HCT116 (cell line): ENCODE measurements at regions not wholly inside any gene's neighbourhood (a gene's known extent, or its start where the extent isn't known, plus 50 kb on each side); places are given as distances from the start of the nearest gene placed in this dataset.

ENCODE experiments used
- ATAC-seq: fragments of 200-7000 bp; cut with Tn5 transposase; 2 replicates; pipeline ENCODE4 v1.9.1; 2020; ENCODE audit warnings: mild to moderate bottlenecking, moderate library complexity
- BruUV-seq: library from RNA; stranded (reverse); fragments of 400-500 nt; replicated peaks from 2 replicates; lab custom pipeline; 2021; lab: Mats Ljungman, UMichigan
- CTCF ChIA-PET: fragments of 300-600 bp; sonication (Branson Sonifier 250); formaldehyde crosslinking; loops from one replicate; lab custom pipeline; 2021; ENCODE audit warnings: antibody characterized with exemption; lab: Charles Lee
- POLR2A ChIA-PET: fragments of 300-600, 350-600 bp; sonication (Branson Sonifier 250); formaldehyde crosslinking; loops from one replicate; lab custom pipeline; 2021; ENCODE audit warnings: antibody characterized with exemption; lab: Charles Lee
- RAD21 ChIA-PET, 2 experiments: fragments of 300-600 bp; sonication (Branson Sonifier 250); formaldehyde crosslinking; loops; one replicate each; lab custom pipeline; 2023; ENCODE audit warnings: low total read pairs in 2 of 2; ENCODE audit not compliant: uncharacterized antibody in 2 of 2, unreplicated experiment in 2 of 2, low non-redundant PET in 1 of 2; lab: Charles Lee
- DNase-seq: peaks from one replicate; pipeline ENCODE4 v3.0.0-alpha.2; 2010; ENCODE audit warnings: low read depth, low spot score
- H2AFZ ChIP-seq: fragments of 200-600 bp; shearing (Covaris generic), sonication (generic); 2 replicates; pipeline ENCODE4 v1.6.1; 2017; ENCODE audit warnings: low read depth, mixed run types, mixed read lengths, antibody characterized with exemption, low read length; ENCODE audit not compliant: poor library complexity, severe bottlenecking
- H3K27ac ChIP-seq: 2 replicates; pipeline ENCODE4 v1.5.1; 2012; ENCODE audit warnings: low read depth, low read length
- H3K27me3 ChIP-seq: fragments of 200-600 bp; sonication (generic); 2 replicates; pipeline ENCODE4 v1.6.1; 2016; ENCODE audit warnings: mixed run types, low read length, mixed read lengths; ENCODE audit not compliant: insufficient read depth
- H3K36me3 ChIP-seq, 2 experiments: fragments of 200-500 bp in 1 of 2; fragments of 200-600 bp in 1 of 2; sonication (Bioruptor generic) in 1 of 2; sonication (generic) in 1 of 2; 2 replicates each; pipeline versions ENCODE4 v1.5.1 to v1.6.1; 2014 to 2016; ENCODE audit warnings: low read length in 2 of 2, inconsistent platforms in 1 of 2, mixed read lengths in 1 of 2, mixed run types in 1 of 2; ENCODE audit not compliant: insufficient read depth in 2 of 2, control insufficient read depth in 1 of 2
- H3K4me1 ChIP-seq, 2 experiments: fragments of 200-600 bp in 1 of 2; sonication (generic) in 1 of 2; 2 replicates each; pipeline versions ENCODE4 v1.5.1 to v1.6.1; 2012 to 2017; ENCODE audit warnings: low read length in 2 of 2, inconsistent platforms in 1 of 2, mild to moderate bottlenecking in 1 of 2, mixed read lengths in 1 of 2, mixed run types in 1 of 2, moderate library complexity in 1 of 2; ENCODE audit not compliant: insufficient read depth in 2 of 2, control insufficient read depth in 1 of 2
- H3K4me2 ChIP-seq: fragments of 200-600 bp; sonication (generic); 2 replicates; pipeline ENCODE4 v1.6.1; 2017; ENCODE audit warnings: mixed run types, low read length, mixed read lengths
- H3K4me3 ChIP-seq, 2 experiments: fragments of 200-600 bp in 1 of 2; sonication (generic) in 1 of 2; replicated peaks in 1 of 2; 2 replicates each; pipeline ENCODE4 v1.5.1; 2011 to 2016; ENCODE audit warnings: low read length in 2 of 2, control low read depth in 1 of 2, low read depth in 1 of 2, mild to moderate bottlenecking in 1 of 2, mixed read lengths in 1 of 2, mixed run types in 1 of 2
- H3K79me2 ChIP-seq: fragments of 200-600 bp; sonication (generic); 2 replicates; pipeline ENCODE4 v1.6.1; 2017; ENCODE audit warnings: mild to moderate bottlenecking, mixed run types, low read length, moderate library complexity, mixed read lengths; ENCODE audit not compliant: insufficient read depth
- H3K9ac ChIP-seq: fragments of 200-600 bp; sonication (generic); 2 replicates; pipeline ENCODE4 v1.6.1; 2016; ENCODE audit warnings: low read length, mixed read lengths
- H3K9me2 ChIP-seq: fragments of 200-600 bp; sonication (generic), shearing (Covaris generic); 2 replicates; pipeline ENCODE4 v1.6.1; 2017; ENCODE audit warnings: mixed run types, mild to moderate bottlenecking, moderate library complexity; ENCODE audit not compliant: insufficient read depth
- H3K9me3 ChIP-seq, 2 experiments: fragments of 200-500 bp in 1 of 2; fragments of 200-600 bp in 1 of 2; sonication (Bioruptor generic) in 1 of 2; sonication (generic) in 1 of 2; 2 replicates each; pipeline ENCODE4 v1.6.1; 2014 to 2017; ENCODE audit warnings: low read length in 2 of 2, mixed read lengths in 2 of 2, inconsistent platforms in 1 of 2, low read depth in 1 of 2, mild to moderate bottlenecking in 1 of 2, mixed run types in 1 of 2, moderate library complexity in 1 of 2; ENCODE audit not compliant: control insufficient read depth in 1 of 2, insufficient read depth in 1 of 2
- H4K20me1 ChIP-seq: fragments of 200-600 bp; sonication (generic), shearing (Covaris generic); 2 replicates; pipeline ENCODE4 v1.6.1; 2017; ENCODE audit warnings: mixed run types, mild to moderate bottlenecking, moderate library complexity; ENCODE audit not compliant: insufficient read depth
- ELF1 ChIP-seq: IDR thresholded peaks from 2 replicates; pipeline ENCODE4 v1.6.1; 2012; ENCODE audit warnings: low read depth, borderline replicate concordance
- EZH2 ChIP-seq: fragments of 200-600 bp; sonication (generic); IDR thresholded peaks from 2 replicates; pipeline ENCODE4 v1.6.1; 2017; ENCODE audit warnings: antibody characterized with exemption, mixed run types
- JUND ChIP-seq: IDR thresholded peaks from 2 replicates; pipeline ENCODE4 v1.6.1; 2012
- POLR2A ChIP-seq: IDR thresholded peaks from 2 replicates; pipeline ENCODE4 v1.7.0; 2011; ENCODE audit warnings: borderline replicate concordance; ENCODE audit not compliant: insufficient read depth, insufficient read length; ENCODE audit errors: extremely low read depth
- POLR2AphosphoS5 ChIP-seq: IDR thresholded peaks from 2 replicates; pipeline ENCODE4 v1.6.1; 2011; ENCODE audit warnings: mild to moderate bottlenecking, low read depth, low read length, moderate library complexity
- RAD21 ChIP-seq: IDR thresholded peaks from 2 replicates; pipeline ENCODE4 v1.6.1; 2012; ENCODE audit warnings: low read depth, mild to moderate bottlenecking
- SP1 ChIP-seq: IDR thresholded peaks from 2 replicates; pipeline ENCODE4 v1.6.1; 2012; ENCODE audit warnings: low read depth
- TCF7L2 ChIP-seq: IDR thresholded peaks from 2 replicates; pipeline ENCODE4 v1.7.0; 2011; ENCODE audit warnings: borderline replicate concordance, inconsistent platforms; ENCODE audit not compliant: insufficient read depth, insufficient read length; ENCODE audit errors: extremely low read depth
- intact Hi-C: fragments of 100-400 bp; cut with micrococcal nuclease; formaldehyde crosslinking; loops from 2 replicates; pipeline ENCODE4 v1.10.0; 2022
- TF ChIP-seq, protein P1 (sequence below), 3 experiments: fragments of 200-600 bp in 1 of 3; sonication (generic) in 1 of 3; IDR thresholded peaks in 2 of 3; conservative IDR thresholded peaks in 1 of 3; 2 replicates each; pipeline ENCODE4 v1.5.1; 2012 to 2017; ENCODE audit warnings: low read depth in 2 of 3, low read length in 2 of 3, antibody characterized with exemption in 1 of 3, borderline replicate concordance in 1 of 3, control low read depth in 1 of 3, mild to moderate bottlenecking in 1 of 3, mixed read lengths in 1 of 3, mixed run types in 1 of 3, moderate library complexity in 1 of 3; ENCODE audit not compliant: insufficient read depth in 1 of 3
- TF ChIP-seq, protein P2 (sequence below): IDR thresholded peaks from 2 replicates; pipeline ENCODE4 v1.6.1; 2012; ENCODE audit warnings: low read depth
- TF ChIP-seq, protein P3 (sequence below): IDR thresholded peaks from 2 replicates; pipeline ENCODE4 v1.6.1; 2011; ENCODE audit warnings: mild to moderate bottlenecking, low read length, moderate library complexity; ENCODE audit not compliant: insufficient replicate concordance; ENCODE audit errors: extremely low read depth

DNA sequence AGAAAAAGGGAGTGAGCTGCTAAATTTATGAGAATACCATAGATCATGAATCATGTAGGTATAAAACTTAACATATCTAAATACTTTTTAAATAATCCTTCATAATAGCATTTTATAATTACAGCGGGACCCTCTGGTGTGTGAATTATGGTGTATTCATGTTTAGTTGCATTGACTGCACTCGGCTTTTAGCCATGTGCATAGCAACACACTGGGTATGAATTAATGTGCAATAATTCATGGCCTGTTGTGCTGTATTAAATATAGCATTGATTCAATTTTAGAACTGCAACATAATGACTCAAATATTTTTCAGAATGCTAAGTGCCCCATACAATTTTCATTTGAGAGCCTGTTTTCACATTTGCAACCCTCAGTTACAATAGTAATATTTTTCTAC lies 249.6 kb upstream of the G2E3 start:
- Histone ChIP-seq H3K9me3 (no peaks in the 10 kb centered on the region), H3K9me2 (no peaks in the 10 kb centered on the region), H2AFZ (no peak overlapping the region), H3K4me3 (no peak overlapping the region), H3K27me3 (peaks cover 8% of the 10 kb centered on the region; the same call in 1 of the 2 replicates), H3K36me3 (no peaks in the 10 kb centered on the region), H3K79me2 (no peaks in the 10 kb centered on the region), H4K20me1 (no peaks in the 10 kb centered on the region), H3K4me2 (no peak overlapping the region), H3K9ac (no peak overlapping the region), H3K27ac (no peak overlapping the region), H3K4me1 (no peaks in the 10 kb centered on the region)
- CTCF ChIA-PET = no interaction called here
- TF ChIP-seq POLR2AphosphoS5 (no peak), POLR2A (no peak)
- RAD21 ChIA-PET = no interaction called here
- no TSS peak for BruUV-seq
- POLR2A ChIA-PET = no interaction called here
- intact Hi-C loops = no loop called here
- DNase-seq (no peak), ATAC-seq (no peak)

DNA sequence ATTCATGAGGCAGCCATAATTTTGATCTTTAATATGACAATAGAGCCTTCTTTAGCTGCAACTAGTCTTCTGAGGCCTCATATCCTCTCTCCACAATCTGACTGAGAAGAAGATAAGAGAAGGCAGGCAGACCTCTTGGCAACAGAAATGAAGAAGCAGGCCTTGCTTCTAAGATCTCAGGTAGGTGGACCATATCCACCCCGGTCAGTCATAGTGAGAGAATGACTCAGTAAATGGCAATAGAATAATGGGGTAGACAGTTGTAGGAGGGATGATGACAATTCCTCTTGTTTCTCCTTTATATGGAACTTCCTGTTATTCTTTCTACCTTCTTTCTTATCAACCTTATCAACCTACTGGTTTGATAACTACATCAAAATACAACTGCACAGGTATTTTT lies 246.7 kb upstream of the G2E3 start:
- H3K4me3 ChIP-seq = no peak overlapping the region
- TF ChIP-seq RAD21 (no peak), ELF1 (no peak), SP1 (no peak), JUND (no peak), EZH2 (no peak), TCF7L2 (no peak)
- TF ChIP-seq, protein P1, sequence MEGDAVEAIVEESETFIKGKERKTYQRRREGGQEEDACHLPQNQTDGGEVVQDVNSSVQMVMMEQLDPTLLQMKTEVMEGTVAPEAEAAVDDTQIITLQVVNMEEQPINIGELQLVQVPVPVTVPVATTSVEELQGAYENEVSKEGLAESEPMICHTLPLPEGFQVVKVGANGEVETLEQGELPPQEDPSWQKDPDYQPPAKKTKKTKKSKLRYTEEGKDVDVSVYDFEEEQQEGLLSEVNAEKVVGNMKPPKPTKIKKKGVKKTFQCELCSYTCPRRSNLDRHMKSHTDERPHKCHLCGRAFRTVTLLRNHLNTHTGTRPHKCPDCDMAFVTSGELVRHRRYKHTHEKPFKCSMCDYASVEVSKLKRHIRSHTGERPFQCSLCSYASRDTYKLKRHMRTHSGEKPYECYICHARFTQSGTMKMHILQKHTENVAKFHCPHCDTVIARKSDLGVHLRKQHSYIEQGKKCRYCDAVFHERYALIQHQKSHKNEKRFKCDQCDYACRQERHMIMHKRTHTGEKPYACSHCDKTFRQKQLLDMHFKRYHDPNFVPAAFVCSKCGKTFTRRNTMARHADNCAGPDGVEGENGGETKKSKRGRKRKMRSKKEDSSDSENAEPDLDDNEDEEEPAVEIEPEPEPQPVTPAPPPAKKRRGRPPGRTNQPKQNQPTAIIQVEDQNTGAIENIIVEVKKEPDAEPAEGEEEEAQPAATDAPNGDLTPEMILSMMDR (IDR thresholded peaks at IDR 0.05 in 2 of 3, conservative IDR thresholded peaks at IDR 0.05 in 1 of 3; ENCODE audit: borderline replicate concordance in 1 of 3, insufficient read depth in 1 of 3, low read depth in 2 of 3, low read length in 2 of 3) = no peak
- TF ChIP-seq, protein P2, sequence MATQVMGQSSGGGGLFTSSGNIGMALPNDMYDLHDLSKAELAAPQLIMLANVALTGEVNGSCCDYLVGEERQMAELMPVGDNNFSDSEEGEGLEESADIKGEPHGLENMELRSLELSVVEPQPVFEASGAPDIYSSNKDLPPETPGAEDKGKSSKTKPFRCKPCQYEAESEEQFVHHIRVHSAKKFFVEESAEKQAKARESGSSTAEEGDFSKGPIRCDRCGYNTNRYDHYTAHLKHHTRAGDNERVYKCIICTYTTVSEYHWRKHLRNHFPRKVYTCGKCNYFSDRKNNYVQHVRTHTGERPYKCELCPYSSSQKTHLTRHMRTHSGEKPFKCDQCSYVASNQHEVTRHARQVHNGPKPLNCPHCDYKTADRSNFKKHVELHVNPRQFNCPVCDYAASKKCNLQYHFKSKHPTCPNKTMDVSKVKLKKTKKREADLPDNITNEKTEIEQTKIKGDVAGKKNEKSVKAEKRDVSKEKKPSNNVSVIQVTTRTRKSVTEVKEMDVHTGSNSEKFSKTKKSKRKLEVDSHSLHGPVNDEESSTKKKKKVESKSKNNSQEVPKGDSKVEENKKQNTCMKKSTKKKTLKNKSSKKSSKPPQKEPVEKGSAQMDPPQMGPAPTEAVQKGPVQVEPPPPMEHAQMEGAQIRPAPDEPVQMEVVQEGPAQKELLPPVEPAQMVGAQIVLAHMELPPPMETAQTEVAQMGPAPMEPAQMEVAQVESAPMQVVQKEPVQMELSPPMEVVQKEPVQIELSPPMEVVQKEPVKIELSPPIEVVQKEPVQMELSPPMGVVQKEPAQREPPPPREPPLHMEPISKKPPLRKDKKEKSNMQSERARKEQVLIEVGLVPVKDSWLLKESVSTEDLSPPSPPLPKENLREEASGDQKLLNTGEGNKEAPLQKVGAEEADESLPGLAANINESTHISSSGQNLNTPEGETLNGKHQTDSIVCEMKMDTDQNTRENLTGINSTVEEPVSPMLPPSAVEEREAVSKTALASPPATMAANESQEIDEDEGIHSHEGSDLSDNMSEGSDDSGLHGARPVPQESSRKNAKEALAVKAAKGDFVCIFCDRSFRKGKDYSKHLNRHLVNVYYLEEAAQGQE = no peak
- TF ChIP-seq, protein P3, sequence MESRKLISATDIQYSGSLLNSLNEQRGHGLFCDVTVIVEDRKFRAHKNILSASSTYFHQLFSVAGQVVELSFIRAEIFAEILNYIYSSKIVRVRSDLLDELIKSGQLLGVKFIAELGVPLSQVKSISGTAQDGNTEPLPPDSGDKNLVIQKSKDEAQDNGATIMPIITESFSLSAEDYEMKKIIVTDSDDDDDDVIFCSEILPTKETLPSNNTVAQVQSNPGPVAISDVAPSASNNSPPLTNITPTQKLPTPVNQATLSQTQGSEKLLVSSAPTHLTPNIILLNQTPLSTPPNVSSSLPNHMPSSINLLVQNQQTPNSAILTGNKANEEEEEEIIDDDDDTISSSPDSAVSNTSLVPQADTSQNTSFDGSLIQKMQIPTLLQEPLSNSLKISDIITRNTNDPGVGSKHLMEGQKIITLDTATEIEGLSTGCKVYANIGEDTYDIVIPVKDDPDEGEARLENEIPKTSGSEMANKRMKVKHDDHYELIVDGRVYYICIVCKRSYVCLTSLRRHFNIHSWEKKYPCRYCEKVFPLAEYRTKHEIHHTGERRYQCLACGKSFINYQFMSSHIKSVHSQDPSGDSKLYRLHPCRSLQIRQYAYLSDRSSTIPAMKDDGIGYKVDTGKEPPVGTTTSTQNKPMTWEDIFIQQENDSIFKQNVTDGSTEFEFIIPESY = no peak
- H3K4me1 ChIP-seq = no peaks in the 10 kb centered on the region
- no peak overlapping the region for H3K27ac ChIP-seq
- H4K20me1 ChIP-seq = no peaks in the 10 kb centered on the region
- POLR2A ChIA-PET = no interaction called here
- RAD21 ChIA-PET = no interaction called here
- ATAC-seq (no peak), DNase-seq (no peak)
- no peaks in the 10 kb centered on the region for H3K9me3 ChIP-seq
- H3K4me2 ChIP-seq = no peak overlapping the region
- H3K79me2 ChIP-seq = no peaks in the 10 kb centered on the region
- CTCF ChIA-PET = no interaction called here
- no peak overlapping the region for H3K9ac ChIP-seq
- no TSS peak for BruUV-seq
- no peaks in the 10 kb centered on the region for H3K9me2 ChIP-seq
- no peak overlapping the region for H2AFZ ChIP-seq
- intact Hi-C loops = no loop called here
- no peaks in the 10 kb centered on the region for H3K27me3 ChIP-seq
- H3K36me3 ChIP-seq = no peaks in the 10 kb centered on the region
